ENCODE measurements at regions not wholly inside any gene's neighbourhood (a gene's known extent, or its start where the extent isn't known, plus 50 kb on each side); places are given as distances from the start of the nearest gene placed in this dataset.

- TF ChIP-seq POLR2A (IDR thresholded peaks at IDR 0.05; ENCODE audit: low read depth, low read length) (no peak), POLR2AphosphoS5 (IDR thresholded peaks at IDR 0.05; ENCODE audit: low read depth, low read length) (no peak), PAX5 (IDR thresholded peaks at IDR 0.05; ENCODE audit: insufficient read depth, low read length, severe bottlenecking) (no peak)
Measured at GRCh38 chr13:50290186-50290585, 274.9 kb downstream of the KCNRG start.

All from GM12891 (cell line).